Cardiac muscle cell (in vitro differentiated cells and primary cell): ENCODE measurements at regions not wholly inside any gene's neighbourhood (a gene's known extent, or its start where the extent isn't known, plus 50 kb on each side); places are given as distances from the start of the nearest gene placed in this dataset.

Source experiments
- DNase-seq, 2 donors: peaks; one replicate each; pipeline versions ENCODE4 v3.0.0 to v3.0.0-alpha.2; 2010 to 2017; ENCODE audit warnings: low read depth in 1 of 2, low spot score in 1 of 2
- H3K27ac ChIP-seq: fragments of 200-600 bp; sonication (generic); 2 replicates; pipeline ENCODE4 v1.5.1; 2016
- H3K27me3 ChIP-seq: fragments of 200-600 bp; sonication (generic); 2 replicates; pipeline ENCODE4 v1.6.0; 2016; ENCODE audit warnings: control low read depth
- H3K36me3 ChIP-seq: fragments of 200-600 bp; sonication (generic); 2 replicates; pipeline ENCODE4 v1.5.1; 2016; ENCODE audit warnings: control low read depth
- H3K4me1 ChIP-seq: fragments of 200-600 bp; sonication (generic); 2 replicates; pipeline ENCODE4 v1.8.1; 2017; ENCODE audit warnings: low read depth, mild to moderate bottlenecking, mixed run types
- H3K4me3 ChIP-seq: fragments of 200-600 bp; sonication (generic); 2 replicates; pipeline ENCODE4 v1.5.1; 2016; ENCODE audit warnings: mild to moderate bottlenecking
- H3K9me3 ChIP-seq: fragments of 200-600 bp; sonication (generic); 2 replicates; pipeline ENCODE4 v1.5.1; 2017; ENCODE audit warnings: low read depth, mild to moderate bottlenecking, control low read depth
- CTCF ChIP-seq: IDR thresholded peaks from 2 replicates; pipeline ENCODE4 v1.5.1; 2012; ENCODE audit warnings: low read depth, mild to moderate bottlenecking, low read length

GRCh38 chr10:24156686-24157085 is 52.3 kb upstream of the KIAA1217 start:
- Histone ChIP-seq H3K4me1 (peaks cover 12% of the 10 kb centered on the region), H3K9me3 (no peaks in the 10 kb centered on the region), H3K36me3 (no peaks in the 10 kb centered on the region), H3K27ac (no peak overlapping the region), H3K4me3 (no peak overlapping the region), H3K27me3 (no peaks in the 10 kb centered on the region)
- no peak for TF ChIP-seq CTCF
- no peak for DNase-seq

- Histone ChIP-seq H3K27ac (no peak overlapping the region), H3K4me1 (peaks cover 8% of the 10 kb centered on the region), H3K27me3 (no peaks in the 10 kb centered on the region), H3K36me3 (no peaks in the 10 kb centered on the region), H3K9me3 (no peaks in the 10 kb centered on the region), H3K4me3 (no peak overlapping the region)
- no peak for TF ChIP-seq CTCF
- DNase-seq = no peak
Measured at GRCh38 chr10:24157567-24157966, 51.4 kb upstream of the KIAA1217 start.
